ENCODE measurements at regions not wholly inside any gene's neighbourhood (a gene's known extent, or its start where the extent isn't known, plus 50 kb on each side); places are given as distances from the start of the nearest gene placed in this dataset.

DNA sequence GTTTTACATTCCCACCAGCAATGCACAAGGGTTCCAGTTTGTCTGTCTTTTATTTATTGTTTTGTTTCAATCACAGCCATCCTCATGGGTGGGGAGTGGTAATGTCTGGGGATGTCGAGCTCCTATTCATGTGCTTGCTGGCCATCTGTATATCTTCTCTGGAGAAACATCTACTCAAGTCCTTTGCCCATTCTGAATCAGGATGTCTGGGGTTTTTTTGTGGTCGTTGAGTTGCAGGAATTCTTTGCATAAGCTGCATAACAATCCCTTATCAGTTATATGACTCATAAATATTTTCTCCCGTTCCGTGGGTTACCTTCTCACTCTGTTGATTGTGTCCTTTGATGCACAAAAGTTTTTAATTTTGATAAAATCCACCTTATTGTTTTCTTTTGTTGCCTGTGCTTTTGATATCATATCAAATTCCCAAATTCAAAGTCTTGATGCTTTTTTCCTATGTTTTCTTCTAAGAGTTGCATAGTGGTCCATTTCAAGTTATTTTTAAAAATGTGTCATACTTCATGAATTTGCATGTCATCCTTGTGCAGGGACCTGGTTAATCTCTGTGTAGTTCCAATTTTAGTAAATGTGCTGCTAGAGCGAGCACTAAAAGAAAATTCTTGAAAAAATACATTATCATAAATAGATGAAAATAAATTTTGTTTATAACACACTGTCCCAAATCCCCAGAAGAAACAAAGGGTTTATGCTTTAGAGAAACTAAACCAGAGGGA, 54.9 kb upstream of the PDE10A start:
- TF ChIP-seq, protein P1, sequence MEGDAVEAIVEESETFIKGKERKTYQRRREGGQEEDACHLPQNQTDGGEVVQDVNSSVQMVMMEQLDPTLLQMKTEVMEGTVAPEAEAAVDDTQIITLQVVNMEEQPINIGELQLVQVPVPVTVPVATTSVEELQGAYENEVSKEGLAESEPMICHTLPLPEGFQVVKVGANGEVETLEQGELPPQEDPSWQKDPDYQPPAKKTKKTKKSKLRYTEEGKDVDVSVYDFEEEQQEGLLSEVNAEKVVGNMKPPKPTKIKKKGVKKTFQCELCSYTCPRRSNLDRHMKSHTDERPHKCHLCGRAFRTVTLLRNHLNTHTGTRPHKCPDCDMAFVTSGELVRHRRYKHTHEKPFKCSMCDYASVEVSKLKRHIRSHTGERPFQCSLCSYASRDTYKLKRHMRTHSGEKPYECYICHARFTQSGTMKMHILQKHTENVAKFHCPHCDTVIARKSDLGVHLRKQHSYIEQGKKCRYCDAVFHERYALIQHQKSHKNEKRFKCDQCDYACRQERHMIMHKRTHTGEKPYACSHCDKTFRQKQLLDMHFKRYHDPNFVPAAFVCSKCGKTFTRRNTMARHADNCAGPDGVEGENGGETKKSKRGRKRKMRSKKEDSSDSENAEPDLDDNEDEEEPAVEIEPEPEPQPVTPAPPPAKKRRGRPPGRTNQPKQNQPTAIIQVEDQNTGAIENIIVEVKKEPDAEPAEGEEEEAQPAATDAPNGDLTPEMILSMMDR (IDR thresholded peaks at IDR 0.05; ENCODE audit: low read depth, low read length), result no peak

DNA sequence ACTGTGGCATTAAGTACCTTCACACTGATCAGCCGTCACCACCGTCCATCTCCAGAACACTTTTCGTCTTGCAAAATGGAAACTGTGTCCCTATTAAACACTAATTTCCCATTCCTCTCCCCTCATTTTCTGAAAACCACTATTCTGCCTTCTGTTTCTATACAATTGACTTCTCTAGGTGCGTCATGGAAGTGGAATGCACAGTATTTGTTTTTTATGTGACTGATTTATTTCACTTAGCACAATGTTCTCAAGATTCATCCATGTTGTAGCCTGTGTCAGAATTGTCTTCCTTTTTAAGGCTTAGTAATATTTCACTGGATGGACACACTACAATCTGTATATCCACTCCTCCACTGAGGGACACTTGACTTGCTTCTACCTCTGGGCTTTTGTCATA, 53.8 kb upstream of the PDE10A start:
- TF ChIP-seq, protein P1 (IDR thresholded peaks at IDR 0.05; ENCODE audit: low read depth, low read length), result no peak
- in situ Hi-C loops (cut with HindIII; ENCODE audit: low sequenced_read_pairs), result no loop called here
- no peak for DNase-seq (ENCODE audit: low read depth, low spot score)
- H3K4me3 ChIP-seq (ENCODE audit: low read depth, low read length), result no peak overlapping the region

More for the DNA sequence above, 54.9 kb upstream of the PDE10A start:
- no peak overlapping the region for H3K4me3 ChIP-seq (ENCODE audit: low read depth, low read length)
- peak; percentile 46 for DNase-seq (ENCODE audit: low read depth, low spot score)
- in situ Hi-C loops (cut with HindIII; ENCODE audit: low sequenced_read_pairs), result no loop called here

DNA sequence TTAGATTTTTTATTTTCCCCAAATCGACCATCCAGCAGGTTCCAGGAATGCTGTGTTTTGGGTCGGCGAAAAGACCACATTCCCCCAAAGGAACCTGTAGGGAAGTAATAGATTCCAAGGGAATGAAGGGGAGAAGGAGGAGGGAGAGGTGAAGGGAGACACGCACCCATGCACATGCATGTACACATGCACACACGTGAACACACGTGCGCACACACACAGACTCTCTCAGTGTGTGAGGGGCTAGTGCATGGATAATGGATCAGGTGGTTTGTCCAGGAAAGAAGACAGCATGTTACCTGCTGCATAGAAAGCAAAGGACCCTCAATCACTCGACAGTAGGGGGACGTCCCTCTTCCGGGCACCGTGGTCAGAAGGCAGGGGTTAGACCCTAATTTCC, 52.4 kb upstream of the PDE10A start:
- in situ Hi-C loops (cut with HindIII; ENCODE audit: low sequenced_read_pairs), result no loop called here
- DNase-seq (ENCODE audit: low read depth, low spot score), result no peak
- TF ChIP-seq, protein P1 (IDR thresholded peaks at IDR 0.05; ENCODE audit: low read depth, low read length), result no peak
- H3K4me3 ChIP-seq (ENCODE audit: low read depth, low read length), result no peak overlapping the region

DNA sequence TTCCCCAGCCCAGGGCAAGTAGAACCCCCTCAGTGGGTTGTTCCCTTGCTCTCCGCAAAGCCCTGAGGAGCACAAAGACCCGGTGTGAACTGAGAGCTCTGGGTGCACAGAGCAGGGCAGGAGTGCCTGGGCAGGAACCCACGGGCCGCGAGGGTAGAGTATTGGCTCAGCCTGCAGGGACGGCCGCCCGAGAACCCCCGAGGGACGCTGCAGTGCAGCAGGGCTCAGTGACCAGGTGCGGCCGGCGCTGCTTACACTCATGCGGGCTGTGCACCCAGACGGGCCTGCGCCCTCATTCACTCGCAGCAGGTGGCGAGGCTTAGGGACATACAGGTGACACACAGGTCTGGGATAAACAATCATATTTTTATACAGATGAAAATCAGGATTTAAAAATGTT, 51.9 kb upstream of the PDE10A start:
- no peak for DNase-seq (ENCODE audit: low read depth, low spot score)
- TF ChIP-seq, protein P1 (IDR thresholded peaks at IDR 0.05; ENCODE audit: low read depth, low read length), result no peak
- in situ Hi-C loops (cut with HindIII; ENCODE audit: low sequenced_read_pairs), result no loop called here
- no peak overlapping the region for H3K4me3 ChIP-seq (ENCODE audit: low read depth, low read length)

DNA sequence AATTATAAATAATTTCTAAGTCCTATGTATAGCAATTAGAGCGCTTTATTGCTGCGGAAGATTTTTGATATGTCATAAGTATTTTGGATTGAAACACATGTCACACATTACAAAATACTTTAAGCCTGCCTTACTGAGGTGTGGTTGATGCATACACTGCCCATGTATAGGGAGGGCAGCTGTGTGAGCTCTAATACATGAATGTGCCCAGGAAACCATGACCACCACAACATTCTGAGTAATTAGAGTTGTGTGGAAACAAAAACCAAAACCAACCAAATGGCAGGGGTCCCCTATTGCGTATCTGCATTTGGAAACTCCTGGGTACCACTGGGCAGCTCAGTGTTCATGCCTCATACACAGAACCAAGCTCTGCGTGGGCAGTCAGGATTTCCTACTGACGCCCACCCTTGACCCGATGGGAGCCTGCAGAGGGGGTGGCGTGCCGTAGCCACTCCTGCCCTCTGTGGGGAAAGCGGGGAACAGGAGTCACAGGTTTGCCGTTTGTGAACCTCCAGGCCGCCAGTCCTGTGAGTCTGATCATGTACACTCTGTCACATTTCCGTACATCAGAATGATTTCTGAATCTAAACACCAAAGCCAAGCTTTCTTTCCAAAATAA, 50.9 kb upstream of the PDE10A start:
- TF ChIP-seq, protein P1 (IDR thresholded peaks at IDR 0.05; ENCODE audit: low read depth, low read length), result no peak
- H3K4me3 ChIP-seq (ENCODE audit: low read depth, low read length), result no peak overlapping the region
- in situ Hi-C loops (cut with HindIII; ENCODE audit: low sequenced_read_pairs), result no loop called here
- DNase-seq (ENCODE audit: low read depth, low spot score), result no peak
